ENCODE measurements at regions not wholly inside any gene's neighbourhood (a gene's known extent, or its start where the extent isn't known, plus 50 kb on each side); places are given as distances from the start of the nearest gene placed in this dataset.
"Not testable (repeated sequence)": the region's sequence is repeated elsewhere in the genome, so short reads cannot be mapped to it uniquely, and the experiment has no call there.

DNA sequence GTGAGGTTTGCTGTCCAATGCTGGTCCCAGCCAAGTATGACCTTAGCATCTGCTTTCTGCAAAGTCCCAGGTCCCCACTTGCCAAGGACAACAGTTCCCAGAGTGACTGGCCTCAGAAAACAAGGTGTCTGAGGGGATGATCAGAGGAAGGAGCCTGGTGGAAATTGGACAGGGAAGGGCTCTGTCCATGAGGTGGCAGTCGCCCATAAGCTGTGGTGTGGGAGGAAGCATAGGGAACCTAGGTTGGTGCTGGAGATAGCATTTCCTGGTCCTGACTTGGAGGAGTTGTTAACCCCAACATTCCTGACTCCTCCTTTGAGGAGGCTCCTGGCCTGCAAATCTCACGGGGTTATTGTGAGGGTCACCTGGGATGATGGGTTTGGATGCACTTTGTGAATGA is 77.8 kb downstream of the LIMS4 start:
- DNase-seq: not testable (repeated sequence)

DNA sequence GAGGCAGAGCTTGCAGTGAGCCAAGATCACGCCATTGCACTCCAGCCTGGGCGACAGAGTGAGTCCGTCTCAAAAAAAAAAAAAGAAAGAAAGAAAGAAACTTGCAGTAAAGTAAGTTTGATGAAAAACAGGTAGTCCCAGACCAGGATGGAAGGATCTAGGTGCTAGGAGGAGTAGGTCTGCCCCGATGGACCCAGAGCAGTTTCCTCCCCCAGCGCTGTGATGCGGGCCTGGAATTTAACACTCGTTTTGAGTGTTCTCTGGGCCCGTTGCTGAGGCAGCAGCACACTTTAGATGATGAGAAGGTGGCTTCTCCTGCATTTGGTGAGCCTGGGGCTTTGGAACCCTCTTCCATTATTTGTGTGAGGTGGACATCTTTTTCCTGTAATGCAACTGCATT is 80.2 kb downstream of the LIMS4 start:
- DNase-seq: not testable (repeated sequence)

DNA sequence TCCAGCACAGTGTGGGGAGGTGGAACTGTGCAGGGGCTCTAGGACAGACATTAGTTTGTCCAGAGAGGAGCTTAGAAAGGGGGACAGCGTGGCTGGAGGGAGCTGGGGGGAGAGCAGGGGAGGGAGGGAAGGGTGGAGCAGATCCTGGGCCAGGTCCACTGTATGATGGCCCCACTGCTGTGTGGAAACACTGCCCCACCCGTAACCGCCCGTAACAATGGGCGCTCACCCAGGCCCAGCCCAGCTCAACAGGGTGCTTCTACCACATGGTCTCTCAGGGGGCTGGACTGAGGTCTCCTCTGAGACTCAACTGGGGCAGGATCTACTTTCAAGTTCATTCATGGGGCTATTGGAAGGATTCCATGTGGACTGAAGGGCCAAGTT is 81.6 kb downstream of the LIMS4 start:
- DNase-seq: not testable (repeated sequence)

DNA sequence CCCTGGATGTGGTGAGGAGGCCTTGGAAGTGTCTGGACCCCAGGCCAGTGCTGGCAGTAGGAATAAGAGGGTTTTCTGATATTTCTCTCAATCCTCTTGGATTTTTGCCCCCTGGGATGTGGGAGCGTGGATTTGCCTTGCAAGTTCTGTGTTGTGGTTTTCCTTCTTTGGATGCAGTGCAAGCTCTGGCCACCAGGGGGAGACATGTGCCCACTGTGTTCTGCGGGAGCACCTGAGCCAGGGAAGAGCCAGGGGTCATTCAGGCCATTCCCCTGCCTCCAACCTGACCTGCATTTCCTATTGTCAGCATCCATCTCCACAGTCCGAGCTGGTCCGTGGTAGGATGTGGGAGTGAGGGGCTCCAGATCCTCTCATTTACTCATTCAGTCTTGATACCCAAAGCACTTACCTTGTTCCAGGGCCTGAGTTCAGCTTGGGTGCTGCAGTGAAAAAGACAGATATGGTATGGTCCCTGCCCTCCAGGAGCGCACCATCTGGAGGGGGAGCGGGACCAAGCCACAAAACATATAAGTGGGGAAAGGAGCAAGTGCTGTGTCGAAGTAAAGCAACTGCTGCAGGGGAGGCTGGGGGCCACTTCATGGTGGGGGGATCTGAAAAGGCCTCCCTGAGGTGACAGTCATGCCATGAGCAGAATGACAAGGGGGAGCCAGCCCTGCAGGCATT is 82.1 kb downstream of the LIMS4 start:
- not testable (repeated sequence) for DNase-seq

DNA sequence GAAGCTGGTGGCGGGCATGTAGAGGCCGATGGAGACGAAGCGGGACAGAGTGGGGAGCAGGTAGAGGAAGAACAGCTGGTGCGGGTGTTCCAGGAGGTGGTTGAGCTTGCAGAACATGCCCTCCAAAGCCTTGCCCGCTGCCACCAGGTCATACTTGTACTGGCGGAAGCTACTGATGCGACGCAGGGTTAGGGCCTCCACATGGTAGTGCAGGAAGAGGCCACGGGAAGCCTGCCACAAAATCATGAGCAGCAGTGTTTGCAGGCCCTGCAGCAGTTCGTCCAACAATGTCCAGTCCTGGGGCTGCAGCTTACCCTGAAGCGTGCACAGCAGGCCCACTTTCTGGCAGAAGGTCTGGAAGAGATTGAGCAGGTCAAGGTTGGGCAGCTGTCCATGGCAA is 85.6 kb downstream of the LIMS4 start:
- not testable (repeated sequence) for DNase-seq

DNA sequence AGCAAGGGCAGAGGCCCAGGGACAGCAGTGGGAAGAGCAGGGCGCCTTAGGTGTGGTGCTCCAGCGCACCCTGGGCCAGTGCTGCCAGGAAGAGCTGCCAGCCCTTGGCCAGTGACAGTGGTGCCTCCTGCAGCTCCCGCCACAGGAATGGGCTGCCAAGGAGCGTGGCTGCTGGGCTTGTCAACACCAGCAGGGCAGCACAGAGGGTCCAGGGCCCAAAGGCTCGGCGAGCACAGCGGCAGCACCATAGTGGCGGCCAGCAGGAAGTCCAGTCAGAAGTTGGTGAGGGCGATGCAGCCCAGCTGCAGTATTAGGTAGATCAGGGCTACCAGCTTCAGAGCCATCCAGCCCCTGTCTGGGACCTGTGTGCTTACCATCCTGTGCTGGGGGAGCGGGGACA is 86.1 kb downstream of the LIMS4 start:
- DNase-seq: not testable (repeated sequence)

DNA sequence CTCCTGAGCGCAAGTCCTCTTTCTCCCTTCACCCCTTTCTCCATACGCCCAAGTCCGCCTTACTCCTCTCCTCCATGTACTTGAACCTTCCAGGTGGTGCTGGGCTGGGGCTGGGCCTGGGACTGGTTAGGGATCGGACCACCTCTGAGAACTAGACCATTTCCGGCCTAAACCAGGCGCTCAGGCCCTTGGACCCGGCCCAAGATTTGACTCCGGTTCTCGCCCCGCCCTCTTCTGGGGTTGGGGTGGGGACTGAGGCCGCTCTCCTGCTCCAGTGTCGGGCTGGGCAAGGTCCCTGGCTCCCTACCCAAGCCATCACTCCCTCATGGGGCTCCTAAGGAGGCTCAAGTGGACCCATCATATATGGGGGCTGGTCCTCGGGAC is 87.9 kb downstream of the LIMS4 start:
- not testable (repeated sequence) for DNase-seq

DNA sequence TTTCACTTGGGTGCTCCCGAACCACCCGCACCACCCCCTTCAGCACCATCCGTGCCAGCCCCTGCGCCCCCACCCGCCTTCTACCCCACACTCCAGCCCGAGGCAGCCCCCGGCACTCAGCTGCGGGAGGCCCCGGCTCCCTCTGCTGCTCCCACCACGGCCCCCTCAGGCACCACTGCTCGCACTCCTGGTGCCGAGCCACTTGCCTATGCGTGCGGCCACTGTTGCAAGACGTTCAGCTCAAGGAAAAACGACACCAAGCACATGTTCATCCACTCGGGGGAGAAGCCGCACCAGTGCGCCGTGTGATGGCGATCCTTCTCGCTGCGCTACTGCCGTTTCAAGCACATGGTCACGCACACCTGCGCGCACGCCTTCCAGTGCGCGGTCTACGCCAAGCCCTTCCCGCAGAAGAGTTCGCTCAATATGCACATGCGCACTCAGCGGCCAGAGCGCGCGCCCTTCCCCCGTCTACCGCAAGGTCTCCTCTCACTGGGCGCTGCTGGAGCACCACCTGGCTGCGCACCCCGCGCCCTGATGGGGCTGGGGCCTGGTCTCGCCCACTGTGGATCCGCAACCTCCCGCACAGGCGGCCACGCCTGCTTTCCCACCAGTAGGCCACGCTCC is 88.4 kb downstream of the LIMS4 start:
- DNase-seq: not testable (repeated sequence)

DNA sequence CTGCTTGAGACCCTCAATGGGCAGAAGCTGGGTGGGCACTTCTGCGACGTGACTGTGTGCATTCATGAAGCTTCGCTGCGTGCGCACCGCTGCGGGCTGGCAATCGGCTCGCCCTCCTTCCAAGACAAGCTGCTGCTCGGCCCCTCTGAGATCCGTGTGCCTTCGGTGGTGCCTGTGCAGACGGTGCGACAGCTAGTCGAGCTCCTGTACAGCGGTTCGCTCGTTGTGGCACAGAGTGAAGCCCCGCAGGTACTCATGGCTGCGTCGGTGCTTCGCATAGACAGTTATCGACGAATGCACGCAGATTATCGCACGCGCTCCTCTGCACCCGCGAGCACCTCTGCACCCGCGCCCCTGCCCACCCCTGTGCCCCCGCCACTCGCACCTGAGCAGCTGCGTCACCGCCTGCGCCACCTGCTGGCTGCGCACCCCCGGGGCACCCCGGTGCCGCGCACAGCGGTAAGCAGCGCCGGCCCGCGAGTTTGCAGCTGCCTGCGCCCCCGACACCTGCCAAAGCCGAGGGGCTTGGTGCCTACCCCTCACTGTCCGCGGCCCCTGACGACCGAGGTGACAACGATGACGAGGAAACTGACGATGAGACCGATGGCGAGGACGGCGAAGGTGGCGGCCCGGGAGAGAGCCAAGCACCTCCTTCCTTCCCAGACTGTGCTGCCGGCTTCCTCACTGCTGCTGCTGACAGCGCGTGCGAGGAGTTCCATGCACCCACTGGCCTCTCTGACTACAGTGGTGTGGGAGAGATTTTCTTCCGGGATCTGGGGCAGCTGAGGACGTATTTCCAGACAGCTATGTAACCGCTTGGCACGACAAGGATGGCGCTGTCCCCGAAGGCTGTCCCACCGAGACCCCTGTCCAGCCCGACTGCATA is 89.2 kb downstream of the LIMS4 start:
- not testable (repeated sequence) for DNase-seq

DNA sequence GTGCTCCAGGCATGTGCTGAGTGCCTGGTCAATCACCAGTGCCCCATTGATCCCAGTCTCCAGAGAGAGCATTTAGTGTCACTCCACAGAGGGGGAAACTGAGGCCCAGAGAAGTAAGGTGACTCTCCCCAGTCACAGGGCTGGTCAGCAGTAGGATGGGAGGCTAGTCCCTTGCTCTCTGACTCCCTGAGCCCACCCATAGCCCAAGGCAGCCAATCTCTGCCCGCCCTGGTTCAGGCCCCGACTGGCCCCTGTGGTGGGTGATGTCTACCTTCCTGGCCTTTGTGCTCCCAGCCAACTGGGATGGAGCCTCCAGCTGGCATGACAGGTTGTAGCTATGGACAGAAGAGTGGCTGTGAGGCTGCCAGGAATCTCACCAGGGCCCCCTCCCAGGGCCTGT is 99.1 kb downstream of the LIMS4 start:
- not testable (repeated sequence) for DNase-seq

DNA sequence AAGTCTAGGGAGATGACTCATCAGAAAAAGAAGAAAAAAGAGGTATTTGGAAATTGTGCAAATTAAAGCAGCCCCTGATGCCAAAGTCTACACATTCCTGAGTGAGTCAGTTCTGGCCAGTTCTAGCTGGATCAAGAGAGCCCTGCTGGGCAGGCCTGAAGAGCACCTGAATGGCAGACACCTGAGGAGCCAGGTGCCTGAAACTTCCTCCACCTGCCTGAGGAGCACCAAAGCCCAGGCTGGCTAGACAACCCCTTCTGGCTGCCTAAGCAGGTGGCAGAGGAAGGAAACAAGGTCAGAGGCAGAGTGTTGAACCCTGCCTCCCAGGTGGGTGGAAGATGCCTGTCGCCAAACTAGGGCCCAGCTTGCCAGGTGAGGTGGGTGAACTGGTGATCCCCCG is 101.0 kb downstream of the LIMS4 start:
- DNase-seq: not testable (repeated sequence)

DNA sequence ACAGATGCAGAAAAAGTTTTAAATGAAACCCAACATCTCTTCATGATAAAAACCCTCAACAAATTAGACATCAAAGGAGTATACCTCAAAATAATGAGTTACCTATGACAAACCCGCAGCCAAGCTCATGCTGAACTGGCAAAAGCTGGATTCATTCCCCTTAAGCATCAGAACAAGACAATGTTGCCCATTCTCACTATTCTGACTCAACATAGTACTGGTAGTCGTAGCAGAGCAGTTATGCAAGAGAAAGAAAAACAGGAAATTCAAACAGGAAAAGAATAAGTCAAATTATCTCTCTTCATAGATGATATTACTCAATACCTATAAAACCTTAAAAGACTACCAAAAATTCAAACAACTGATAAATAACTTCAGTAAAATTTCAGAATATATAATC is 115.0 kb downstream of the LIMS4 start:
- not testable (repeated sequence) for DNase-seq

DNA sequence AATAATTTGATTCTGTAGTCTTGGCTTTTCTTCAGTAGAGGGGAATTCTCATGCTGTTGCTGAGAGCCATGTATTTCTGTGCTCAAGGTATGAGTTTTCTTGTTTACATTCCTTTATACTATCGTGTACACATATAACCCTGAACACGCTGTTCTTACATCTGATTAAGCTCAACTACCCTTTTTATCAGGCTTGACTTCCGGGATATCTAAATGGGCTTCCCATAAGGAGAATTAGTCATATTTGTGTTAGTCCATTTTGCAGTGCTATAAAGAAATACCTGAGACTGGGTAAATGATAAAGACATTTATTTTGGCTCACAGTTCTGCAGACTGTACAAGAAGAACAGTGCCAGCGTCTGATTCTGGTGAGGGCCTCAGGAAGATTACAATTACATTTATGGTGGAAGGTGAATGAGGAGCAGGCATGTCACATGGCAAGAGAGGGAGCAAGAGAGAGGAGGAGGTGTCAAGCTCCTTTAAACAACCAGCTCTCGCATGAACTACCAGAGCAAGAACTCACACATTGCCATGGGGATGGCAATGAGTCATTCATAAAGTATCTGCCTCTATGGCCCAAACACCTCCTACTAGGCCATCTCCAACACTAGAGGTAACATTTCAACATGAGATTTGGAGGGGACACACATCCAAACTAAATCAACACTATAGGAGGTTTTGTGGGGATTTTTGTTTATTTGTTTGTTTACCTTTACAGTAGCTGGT is 118.2 kb downstream of the LIMS4 start:
- not testable (repeated sequence) for DNase-seq

DNA sequence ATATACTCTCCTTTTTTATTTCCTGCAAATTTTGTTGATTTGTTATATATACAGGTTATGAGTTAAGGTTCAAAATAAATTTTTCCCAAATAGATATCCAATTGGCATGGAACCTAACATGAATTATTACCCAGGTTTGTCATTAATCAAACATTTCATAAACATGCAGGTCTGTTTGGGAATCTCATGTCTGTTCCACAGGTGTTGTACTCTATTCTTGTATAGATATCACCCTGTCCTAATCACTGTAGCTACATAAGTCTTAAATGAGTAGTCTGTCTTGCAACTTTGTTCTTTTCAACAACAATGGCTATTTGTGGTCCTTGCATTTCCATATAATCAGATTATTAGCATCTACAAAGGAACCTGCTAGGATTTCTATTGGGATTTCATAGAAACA is 121.9 kb downstream of the LIMS4 start:
- not testable (repeated sequence) for DNase-seq

DNA sequence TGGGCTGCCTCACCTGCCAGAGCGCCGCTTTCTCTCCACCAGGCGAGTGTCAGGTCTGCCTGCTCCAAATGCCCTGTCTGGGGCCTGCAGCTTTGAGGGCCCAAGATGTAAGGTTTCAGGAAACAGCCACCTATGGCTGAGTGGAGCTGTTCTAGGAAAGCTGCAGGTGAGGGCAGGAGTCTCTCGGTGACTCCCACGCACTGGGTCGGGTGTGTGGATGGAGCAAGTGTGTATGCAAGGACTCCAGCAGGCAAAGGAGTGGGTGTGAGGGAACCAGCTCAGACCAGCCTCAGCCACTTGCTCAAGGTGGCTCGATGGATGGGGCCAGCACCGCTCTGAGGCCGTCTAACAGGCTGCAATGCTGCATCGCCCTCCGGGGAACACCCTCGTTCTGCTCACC is 123.7 kb downstream of the LIMS4 start:
- DNase-seq: not testable (repeated sequence)

DNA sequence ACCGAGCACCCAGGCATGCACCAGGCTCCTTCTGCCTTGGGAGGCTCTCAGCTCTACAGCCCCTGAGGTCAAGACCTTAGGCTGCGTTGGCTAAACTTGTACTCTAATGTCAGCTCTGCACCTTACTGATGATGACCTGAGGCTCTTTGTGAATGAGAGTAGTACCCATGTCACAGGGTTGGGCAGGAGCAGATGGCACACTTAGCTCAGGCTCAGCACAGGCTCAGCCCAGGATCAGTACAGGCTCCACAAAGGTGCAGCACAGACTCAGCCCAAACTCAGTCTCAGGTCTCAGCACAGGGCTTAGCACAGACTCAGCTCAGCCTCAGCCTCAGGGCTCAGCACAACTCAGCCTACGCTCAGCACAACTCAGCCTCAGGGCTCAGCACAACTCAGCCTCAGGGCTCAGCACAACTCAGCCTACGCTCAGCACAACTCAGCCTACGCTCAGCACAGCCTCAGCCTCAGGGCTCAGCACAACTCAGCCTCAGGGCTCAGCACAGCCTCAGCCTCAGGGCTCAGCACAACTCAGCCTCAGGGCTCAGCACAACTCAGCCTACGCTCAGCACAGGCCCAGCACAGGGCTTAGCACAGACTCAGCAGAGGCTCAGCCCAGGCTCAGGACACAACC is 128.1 kb downstream of the LIMS4 start:
- DNase-seq: not testable (repeated sequence)

DNA sequence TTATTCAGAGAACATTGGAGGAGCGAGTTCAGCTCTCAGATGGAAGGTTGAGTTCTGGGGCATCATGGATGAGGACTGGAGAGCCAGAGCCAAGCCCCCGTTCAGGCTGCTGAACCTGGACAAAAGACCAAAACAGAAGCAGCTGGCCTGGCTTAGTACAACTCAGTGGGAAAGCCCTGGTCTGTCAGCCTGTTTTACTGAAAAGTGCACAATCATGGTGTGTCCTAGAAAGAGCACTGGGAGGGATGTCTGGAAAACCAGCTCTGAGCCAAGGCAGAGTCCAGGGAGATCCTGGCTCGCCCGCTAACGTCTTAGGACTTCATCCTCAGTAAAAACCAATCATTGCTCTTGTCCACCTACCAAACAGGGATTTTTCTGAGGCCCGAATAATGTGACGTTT is 129.7 kb upstream of the MTLN start:
- not testable (repeated sequence) for DNase-seq

DNA sequence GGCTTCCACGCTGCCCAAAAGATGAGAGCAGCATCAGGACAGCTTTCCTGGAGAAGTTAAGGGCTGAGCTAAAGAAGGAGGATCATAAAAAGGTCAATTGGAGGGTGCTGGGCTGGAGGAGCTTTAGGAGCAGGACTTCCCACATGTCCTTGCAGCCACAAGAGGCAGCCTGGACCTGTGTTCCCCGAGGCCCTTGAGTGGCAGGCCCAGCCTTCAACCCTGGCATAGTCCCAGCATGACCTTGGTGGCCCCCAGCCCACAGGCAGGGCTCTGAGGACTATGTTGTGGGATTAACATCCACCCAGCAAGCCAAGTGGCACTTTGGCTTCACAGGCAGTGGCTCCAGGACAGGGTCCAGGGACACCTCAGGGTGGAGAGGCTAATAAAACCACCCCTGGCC is 126.8 kb upstream of the MTLN start:
- not testable (repeated sequence) for DNase-seq

DNA sequence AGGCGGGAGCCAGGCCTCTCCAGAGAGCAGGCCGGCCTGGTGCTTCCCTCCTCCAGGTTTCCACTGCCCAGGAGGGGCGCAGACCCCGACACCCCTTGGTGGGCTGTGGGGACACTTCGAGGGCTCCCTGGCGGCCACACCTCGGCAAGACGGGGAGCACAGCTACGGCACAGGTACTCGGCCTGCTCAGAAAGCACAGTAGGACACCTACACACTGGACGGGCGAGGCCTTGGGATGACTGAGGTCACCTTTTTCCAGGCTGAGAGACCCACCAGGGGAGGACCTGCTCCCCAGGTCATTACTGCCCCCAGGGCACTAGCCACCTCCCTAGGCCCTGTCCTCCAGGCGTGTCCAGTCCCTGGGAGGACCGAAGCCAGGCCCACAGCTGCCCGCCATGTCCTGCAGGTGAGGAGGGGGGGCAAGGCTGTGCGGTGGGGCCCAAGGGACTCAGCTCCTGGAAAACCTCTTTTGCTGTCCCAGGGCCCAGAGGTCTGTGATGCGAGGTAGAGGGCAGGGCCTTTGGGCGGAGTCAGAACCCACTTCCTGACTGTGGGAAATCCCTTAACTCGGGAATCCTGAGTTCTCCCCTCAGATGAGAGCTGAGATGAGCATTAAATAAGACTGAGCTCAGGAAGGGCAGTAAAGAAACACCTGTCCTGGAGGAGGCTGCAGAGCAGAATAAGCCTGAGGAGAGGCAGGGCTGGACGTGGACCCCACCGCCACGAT is 126.1 kb upstream of the MTLN start:
- peak; percentile 29 for DNase-seq

DNA sequence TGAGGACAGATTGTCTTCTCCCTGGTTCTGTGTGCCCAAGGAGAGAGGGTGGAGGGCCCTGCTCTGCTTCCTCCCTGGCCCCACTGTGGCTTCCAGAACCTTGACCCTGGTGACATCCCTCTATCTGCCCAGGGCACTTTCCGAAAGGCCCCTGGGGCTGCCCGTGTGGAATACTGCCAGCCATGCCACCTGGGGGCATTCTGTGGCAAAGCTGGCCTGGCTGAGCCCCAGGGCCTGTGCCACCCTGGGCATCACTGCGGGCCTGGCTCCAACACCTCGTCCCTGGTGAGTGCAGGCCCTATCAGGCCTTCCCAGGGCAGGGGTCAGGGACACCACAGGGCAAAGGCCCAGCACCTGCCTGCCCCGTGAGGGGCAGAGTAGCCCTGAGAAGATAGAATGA is 123.7 kb upstream of the MTLN start:
- peak; percentile 4 for DNase-seq

DNA sequence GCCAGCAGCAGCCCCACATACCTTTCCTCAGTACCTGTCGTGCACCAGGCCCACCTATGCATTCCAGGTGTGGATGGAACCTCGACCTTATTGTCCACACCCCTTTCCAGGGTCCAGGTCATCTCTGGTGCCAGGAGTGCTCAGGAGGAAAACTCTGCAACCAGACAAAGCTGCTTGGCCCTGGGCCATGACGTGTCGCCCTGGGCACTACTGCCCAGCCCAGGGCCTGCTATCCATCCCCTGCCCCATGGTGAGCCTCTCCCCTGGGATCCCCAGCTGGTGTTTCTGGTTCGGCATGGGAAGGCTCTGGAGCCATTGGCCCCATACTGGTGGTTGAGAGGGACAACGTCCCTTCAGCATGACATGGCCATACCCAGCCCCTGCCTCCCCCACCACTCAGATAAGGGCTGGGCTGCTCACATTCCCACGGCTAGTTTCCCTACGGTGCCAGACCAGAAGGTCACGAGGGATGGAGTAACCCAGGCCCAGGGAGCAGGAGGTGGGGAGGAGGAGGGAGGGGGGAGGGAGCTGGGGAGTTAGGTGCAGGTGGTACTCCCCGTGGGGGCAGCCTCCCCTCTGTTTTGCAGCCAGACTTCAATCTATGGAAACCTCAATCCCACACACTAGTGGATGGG is 123.2 kb upstream of the MTLN start:
- DNase-seq: not testable (repeated sequence)
